Upper lobe of left lung (tissue), 6 donors: ENCODE measurements at regions not wholly inside any gene's neighbourhood (a gene's known extent, or its start where the extent isn't known, plus 50 kb on each side); places are given as distances from the start of the nearest gene placed in this dataset.
A peak's percentile ranks its signal among the peaks of the same experiment; 100 is the strongest.

Experiments used
- ATAC-seq, 2 donors: fragments of 200-7000 bp; cut with Tn5 transposase; one replicate each; pipeline ENCODE4 v1.9.1; 2022; ENCODE audit warnings: mild to moderate bottlenecking in 2 of 2, moderate library complexity in 2 of 2; ENCODE audit not compliant: low FRiP score in 2 of 2
- DNase-seq, 2 donors: peaks; one replicate each; pipeline ENCODE4 v3.0.0-alpha.2; 2019 to 2020
- H3K27ac ChIP-seq, 4 donors: fragments of 200-600 bp; sonication (generic); one replicate each; pipeline ENCODE4 v1.5.1; 2016 to 2019
- H3K27me3 ChIP-seq, 4 donors: fragments of 200-600 bp; sonication (generic); one replicate each; pipeline ENCODE4 v1.5.1; 2017 to 2019
- H3K36me3 ChIP-seq, 4 donors: fragments of 200-600 bp; sonication (generic); one replicate each; pipeline ENCODE4 v1.5.1; 2016 to 2019
- H3K4me1 ChIP-seq, 4 donors: fragments of 200-600 bp; sonication (generic); one replicate each; pipeline ENCODE4 v1.5.1; 2018 to 2019
- H3K4me3 ChIP-seq, 4 donors: fragments of 200-600 bp; sonication (generic); one replicate each; pipeline ENCODE4 v1.5.1; 2017 to 2019; ENCODE audit warnings: mild to moderate bottlenecking in 2 of 4, moderate library complexity in 1 of 4
- H3K9me3 ChIP-seq, 4 donors: fragments of 200-600 bp; sonication (generic); one replicate each; pipeline ENCODE4 v1.5.1; 2018 to 2019
- EP300 ChIP-seq, 4 donors: sonication (generic); formaldehyde crosslinking; IDR thresholded peaks; one replicate each; pipeline ENCODE4 v1.5.1; 2017; ENCODE audit warnings: antibody characterized with exemption in 4 of 4, control low read depth in 2 of 4
- POLR2A ChIP-seq, 4 donors: fragments of 450-650 bp; IDR thresholded peaks; one replicate each; pipeline ENCODE4 v1.5.1; 2016 to 2017; ENCODE audit warnings: antibody characterized with exemption in 4 of 4, mild to moderate bottlenecking in 2 of 4
- POLR2AphosphoS5 ChIP-seq, 2 donors: sonication (generic); formaldehyde crosslinking; IDR thresholded peaks; one replicate each; pipeline ENCODE4 v1.5.1; 2017; ENCODE audit warnings: antibody characterized with exemption in 2 of 2
- WGBS, 2 donors: methylation state at CpG; one replicate each; pipeline ENCODE4 v1.1.5; 2017 to 2018; 5-methylcytosine and 5-hydroxymethylcytosine counted together
- TF ChIP-seq, protein P1 (sequence below), 6 experiments: fragments of 450-650 bp in 4 of 6; fragments of 200-600 bp in 2 of 6; sonication (generic) in 2 of 6; IDR thresholded peaks; one replicate each; pipeline ENCODE4 v1.5.1; 2016 to 2019; ENCODE audit warnings: antibody characterized with exemption in 6 of 6
- donor health status: DM: no; HTN: no; CAD: no; lungs with moderate emphysema.
- donor health status: DM: no; HTN: yes; CAD: no; lungs with severe emphysema.

DNA sequence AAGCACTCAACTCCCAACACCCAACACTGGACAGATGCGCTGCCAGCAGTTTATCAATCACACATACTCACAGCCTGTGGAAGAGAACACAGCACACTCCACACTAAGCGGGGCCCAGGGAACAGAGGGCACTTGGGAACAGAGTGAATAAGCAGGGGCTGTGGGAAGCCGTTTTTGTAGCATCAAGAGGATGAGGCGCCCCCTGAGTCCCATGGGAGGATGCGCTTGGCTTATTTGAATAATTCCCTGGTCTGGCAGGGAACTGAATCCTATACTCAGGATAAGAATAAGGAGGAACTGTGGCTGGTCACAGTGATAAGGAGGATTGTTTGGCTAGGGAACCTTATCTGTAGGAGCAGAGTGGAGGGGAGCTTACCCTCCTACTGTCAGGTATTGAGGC is 96.1 kb upstream of the DNAH5 start:
- no peaks in the 10 kb centered on the region for H3K27me3 ChIP-seq
- no peaks in the 10 kb centered on the region for H3K9me3 ChIP-seq
- no peak overlapping the region for H3K27ac ChIP-seq
- peaks cover 12 to 17% (median 14%) of the 10 kb centered on the region in 4 donors for H3K4me1 ChIP-seq
- no peaks in the 10 kb centered on the region for H3K36me3 ChIP-seq
- TF ChIP-seq, protein P1, sequence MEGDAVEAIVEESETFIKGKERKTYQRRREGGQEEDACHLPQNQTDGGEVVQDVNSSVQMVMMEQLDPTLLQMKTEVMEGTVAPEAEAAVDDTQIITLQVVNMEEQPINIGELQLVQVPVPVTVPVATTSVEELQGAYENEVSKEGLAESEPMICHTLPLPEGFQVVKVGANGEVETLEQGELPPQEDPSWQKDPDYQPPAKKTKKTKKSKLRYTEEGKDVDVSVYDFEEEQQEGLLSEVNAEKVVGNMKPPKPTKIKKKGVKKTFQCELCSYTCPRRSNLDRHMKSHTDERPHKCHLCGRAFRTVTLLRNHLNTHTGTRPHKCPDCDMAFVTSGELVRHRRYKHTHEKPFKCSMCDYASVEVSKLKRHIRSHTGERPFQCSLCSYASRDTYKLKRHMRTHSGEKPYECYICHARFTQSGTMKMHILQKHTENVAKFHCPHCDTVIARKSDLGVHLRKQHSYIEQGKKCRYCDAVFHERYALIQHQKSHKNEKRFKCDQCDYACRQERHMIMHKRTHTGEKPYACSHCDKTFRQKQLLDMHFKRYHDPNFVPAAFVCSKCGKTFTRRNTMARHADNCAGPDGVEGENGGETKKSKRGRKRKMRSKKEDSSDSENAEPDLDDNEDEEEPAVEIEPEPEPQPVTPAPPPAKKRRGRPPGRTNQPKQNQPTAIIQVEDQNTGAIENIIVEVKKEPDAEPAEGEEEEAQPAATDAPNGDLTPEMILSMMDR (IDR thresholded peaks at IDR 0.05) = no peak
- no peak for TF ChIP-seq POLR2A (IDR thresholded peaks at IDR 0.05)
- H3K4me3 ChIP-seq = no peak overlapping the region
- ATAC-seq = no peak
- 59 to 73% methylated on average over 5 of the region's 5 CpGs for WGBS, 2 donors
- no peak for DNase-seq

DNA sequence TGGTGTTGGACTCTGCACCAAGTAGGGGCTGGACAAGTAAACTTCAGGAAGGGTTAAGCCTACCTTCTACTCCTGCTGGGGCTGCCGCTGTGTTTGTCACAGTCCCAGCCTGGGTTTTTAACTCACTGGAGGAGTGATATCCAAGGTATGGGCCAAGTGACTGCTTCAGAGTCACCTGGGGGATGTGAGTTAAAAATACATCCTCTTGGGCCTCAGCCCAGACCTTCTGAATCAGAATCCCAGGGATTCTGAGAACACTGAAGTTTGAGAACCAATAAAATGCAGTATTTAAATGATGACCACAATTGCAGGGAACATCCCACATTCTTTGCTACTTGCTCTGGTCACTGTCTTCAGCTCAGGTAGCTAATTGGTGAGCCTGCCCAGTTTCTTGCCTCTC is 95.1 kb upstream of the DNAH5 start:
- ATAC-seq = no peak
- WGBS, 2 donors = 90 to 100% methylated on average over 1 of the region's 1 CpG
- no peak for TF ChIP-seq POLR2A (IDR thresholded peaks at IDR 0.05)
- TF ChIP-seq, protein P1 (IDR thresholded peaks at IDR 0.05) = no peak
- TF ChIP-seq POLR2AphosphoS5 (IDR thresholded peaks at IDR 0.05) = no peak
- TF ChIP-seq EP300 (IDR thresholded peaks at IDR 0.05) = no peak
- no peaks in the 10 kb centered on the region for H3K27me3 ChIP-seq
- no peak for DNase-seq
- no peak overlapping the region for H3K27ac ChIP-seq
- H3K9me3 ChIP-seq = no peaks in the 10 kb centered on the region
- peaks cover 12 to 19% (median 16%) of the 10 kb centered on the region in 4 donors for H3K4me1 ChIP-seq
- no peak overlapping the region for H3K4me3 ChIP-seq
- H3K36me3 ChIP-seq = no peaks in the 10 kb centered on the region

DNA sequence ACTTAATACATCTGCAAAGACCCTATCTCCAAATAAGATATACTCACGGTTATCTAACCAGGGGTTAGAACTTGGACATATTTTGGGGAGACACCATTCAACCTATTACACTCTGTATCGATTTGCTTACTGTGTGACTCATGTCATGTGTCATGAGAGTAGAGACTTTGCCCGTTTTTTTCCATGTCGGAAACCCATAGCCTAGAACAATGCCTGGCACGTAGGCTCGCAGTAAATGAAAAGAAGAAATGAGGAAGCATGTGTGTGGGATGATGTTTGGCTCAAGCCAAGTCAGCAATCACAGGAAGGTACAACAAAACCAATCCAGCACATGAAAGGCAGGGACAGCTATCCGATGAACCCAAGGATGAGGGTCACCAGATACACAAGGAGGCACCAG is 94.6 kb upstream of the DNAH5 start:
- WGBS, 2 donors = 84 to 87% methylated on average over 7 of the region's 7 CpGs
- no peaks in the 10 kb centered on the region for H3K9me3 ChIP-seq
- H3K27ac ChIP-seq = no peak overlapping the region
- no peaks in the 10 kb centered on the region for H3K36me3 ChIP-seq
- DNase-seq = no peak
- TF ChIP-seq POLR2A (IDR thresholded peaks at IDR 0.05) = no peak
- no peak for TF ChIP-seq POLR2AphosphoS5 (IDR thresholded peaks at IDR 0.05)
- TF ChIP-seq, protein P1 (IDR thresholded peaks at IDR 0.05) = no peak
- TF ChIP-seq EP300 (IDR thresholded peaks at IDR 0.05) = no peak
- H3K27me3 ChIP-seq = no peaks in the 10 kb centered on the region
- ATAC-seq = no peak
- no peak overlapping the region for H3K4me3 ChIP-seq
- peaks cover 12 to 19% (median 16%) of the 10 kb centered on the region in 4 donors for H3K4me1 ChIP-seq

DNA sequence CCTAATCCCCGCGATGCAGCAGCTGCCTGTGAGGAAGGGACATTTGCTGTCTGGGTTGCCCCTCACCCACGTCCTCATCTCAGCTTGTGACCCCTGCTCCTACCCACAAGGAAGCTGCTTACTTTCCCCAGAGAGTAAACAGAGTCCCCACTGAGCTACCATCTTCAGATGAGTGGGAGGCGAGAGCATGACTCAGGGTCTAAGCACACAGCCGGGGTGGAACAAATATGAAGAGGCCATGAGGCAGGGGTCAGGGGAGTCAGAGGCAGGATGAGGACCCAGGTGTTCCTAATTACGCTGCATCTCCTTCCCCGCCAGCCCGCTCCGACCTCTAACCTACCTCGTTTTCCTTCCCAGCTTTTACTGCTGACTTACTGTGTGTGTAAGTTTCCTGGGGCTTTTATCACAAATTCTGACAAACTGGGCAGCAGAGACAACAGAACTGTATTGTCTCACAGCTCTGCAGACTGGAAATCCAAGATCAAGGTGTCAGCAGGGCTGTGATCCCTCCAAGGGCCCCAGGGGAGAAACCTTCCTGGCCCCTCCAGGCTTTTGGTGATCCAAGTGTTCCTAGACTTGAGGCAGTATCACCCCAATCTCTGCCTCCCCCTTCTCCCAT is 94.0 kb upstream of the DNAH5 start:
- H3K27ac ChIP-seq = no peak overlapping the region
- 79% methylated on average over 10 of the region's 10 CpGs for WGBS, 2 donors
- peaks cover 12 to 19% (median 16%) of the 10 kb centered on the region in 4 donors for H3K4me1 ChIP-seq
- H3K4me3 ChIP-seq = no peak overlapping the region
- H3K9me3 ChIP-seq = no peaks in the 10 kb centered on the region
- ATAC-seq = no peak
- no peaks in the 10 kb centered on the region for H3K36me3 ChIP-seq
- DNase-seq = no peak
- TF ChIP-seq, protein P1 (IDR thresholded peaks at IDR 0.05) = no peak
- no peak for TF ChIP-seq POLR2AphosphoS5 (IDR thresholded peaks at IDR 0.05)
- no peak for TF ChIP-seq POLR2A (IDR thresholded peaks at IDR 0.05)
- TF ChIP-seq EP300 (IDR thresholded peaks at IDR 0.05) = no peak
- H3K27me3 ChIP-seq = no peaks in the 10 kb centered on the region

DNA sequence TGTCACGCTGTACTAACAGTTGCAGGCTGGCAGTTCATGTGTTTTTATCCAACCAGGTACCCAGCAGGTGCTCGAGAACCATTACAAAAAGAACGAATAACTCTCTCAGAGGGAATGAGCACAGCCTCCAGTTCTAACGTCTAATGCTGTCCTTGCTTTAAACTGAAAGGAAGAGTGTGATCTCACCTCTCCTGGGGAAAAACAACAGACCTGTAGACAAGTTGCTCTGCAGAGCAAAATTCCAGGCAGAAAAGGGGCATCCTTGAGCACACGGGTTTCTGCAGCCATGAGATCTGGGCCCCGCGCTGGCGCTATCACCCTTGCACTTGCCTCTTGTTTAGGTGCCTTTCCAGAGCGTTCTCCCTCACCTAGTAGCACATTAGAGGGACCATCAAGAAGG is 92.5 kb upstream of the DNAH5 start:
- ATAC-seq (no peak), DNase-seq (no peak)
- no peak overlapping the region for H3K4me3 ChIP-seq
- H3K27ac ChIP-seq = peak overlapping the region in 1 of 4 donors; percentile 44
- H3K9me3 ChIP-seq = no peaks in the 10 kb centered on the region
- H3K4me1 ChIP-seq = peaks cover 12 to 19% (median 16%) of the 10 kb centered on the region in 4 donors
- H3K36me3 ChIP-seq = no peaks in the 10 kb centered on the region
- 83 to 88% methylated on average over 9 of the region's 9 CpGs for WGBS, 2 donors
- no peaks in the 10 kb centered on the region for H3K27me3 ChIP-seq
- TF ChIP-seq, protein P1 (IDR thresholded peaks at IDR 0.05) = no peak
- no peak for TF ChIP-seq EP300 (IDR thresholded peaks at IDR 0.05)
- TF ChIP-seq POLR2AphosphoS5 (IDR thresholded peaks at IDR 0.05) = no peak
- TF ChIP-seq POLR2A (IDR thresholded peaks at IDR 0.05) = no peak
